GM19455 (cell line): ENCODE measurements at regions not wholly inside any gene's neighbourhood (a gene's known extent, or its start where the extent isn't known, plus 50 kb on each side); places are given as distances from the start of the nearest gene placed in this dataset.
"Not testable (repeated sequence)": the region's sequence is repeated elsewhere in the genome, so short reads cannot be mapped to it uniquely, and the experiment has no call there.

Experiments used
- ATAC-seq: cut with Tn5 transposase; IDR thresholded peaks from one replicate; pipeline ENCODE4 v1.9.1; 2021; ENCODE audit not compliant: unreplicated experiment

DNA sequence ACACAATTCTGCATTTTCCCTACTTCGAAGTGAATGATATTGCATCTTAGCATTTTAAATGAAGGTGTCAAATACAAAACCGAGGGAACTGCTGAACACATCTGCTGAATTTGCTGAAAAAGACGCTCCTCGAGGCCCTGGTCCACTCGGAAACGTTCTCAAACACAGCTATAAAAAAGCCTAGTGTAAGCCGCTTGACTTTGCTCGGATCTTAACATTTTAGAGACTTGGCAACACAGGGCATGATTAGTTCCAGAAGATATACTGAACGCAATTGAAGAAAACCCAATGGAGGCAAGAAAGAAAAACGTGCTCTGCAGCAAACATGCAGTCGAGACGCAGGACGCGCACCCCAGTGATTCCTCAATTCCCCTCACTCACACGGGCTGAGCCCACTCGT is 506.4 kb upstream of the AMELY start:
- ATAC-seq: no peak

DNA sequence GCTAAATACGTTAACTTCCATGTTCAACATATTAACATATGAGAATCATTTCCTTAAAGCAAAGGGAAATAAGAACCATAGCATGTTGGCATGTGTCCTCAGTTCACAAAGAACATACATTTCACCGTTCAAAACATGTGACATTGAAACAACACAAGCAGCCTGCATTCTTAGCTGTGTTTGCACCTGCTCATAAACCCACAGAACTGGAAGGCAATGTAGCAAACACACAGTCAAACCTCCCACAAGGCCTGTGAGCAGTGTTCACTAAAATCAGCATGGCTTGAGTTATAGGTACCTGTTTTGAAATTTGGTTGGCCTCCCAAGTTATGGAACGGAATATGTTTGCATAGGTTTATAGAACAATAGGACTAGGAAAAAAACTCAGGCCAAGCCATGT is 504.9 kb upstream of the AMELY start:
- no peak for ATAC-seq

- no peak for ATAC-seq
These were observed 503.6 kb upstream of the AMELY start for GRCh38 chrY:7415157-7415633.

- no peak for ATAC-seq
These were observed 478.5 kb upstream of the AMELY start for GRCh38 chrY:7390056-7390455.

GRCh38 chrY:7382988-7383387 is 471.4 kb upstream of the AMELY start:
- ATAC-seq: no peak

DNA sequence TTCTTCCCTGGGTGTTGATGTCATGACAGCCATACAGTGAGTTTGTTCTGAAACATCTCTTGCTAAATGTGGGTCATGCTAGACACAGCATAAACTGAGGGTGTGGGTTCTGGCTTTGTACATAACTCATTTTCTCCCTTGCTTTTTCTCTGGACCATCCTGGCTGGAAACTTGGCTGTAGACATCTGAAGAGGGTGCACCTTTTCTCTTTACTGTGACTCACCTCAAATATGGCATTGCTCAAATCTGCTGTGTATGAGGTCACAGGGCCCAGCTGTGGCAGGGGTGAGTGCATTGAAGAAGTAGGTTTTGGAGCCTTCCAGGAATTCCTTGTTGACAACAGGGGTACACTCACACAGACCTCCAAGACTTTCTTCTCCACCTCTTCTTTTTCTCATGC is 465.5 kb upstream of the AMELY start:
- ATAC-seq: no peak

- ATAC-seq: not testable (repeated sequence)
These were observed 462.9 kb upstream of the AMELY start for GRCh38 chrY:7374485-7374884.

DNA sequence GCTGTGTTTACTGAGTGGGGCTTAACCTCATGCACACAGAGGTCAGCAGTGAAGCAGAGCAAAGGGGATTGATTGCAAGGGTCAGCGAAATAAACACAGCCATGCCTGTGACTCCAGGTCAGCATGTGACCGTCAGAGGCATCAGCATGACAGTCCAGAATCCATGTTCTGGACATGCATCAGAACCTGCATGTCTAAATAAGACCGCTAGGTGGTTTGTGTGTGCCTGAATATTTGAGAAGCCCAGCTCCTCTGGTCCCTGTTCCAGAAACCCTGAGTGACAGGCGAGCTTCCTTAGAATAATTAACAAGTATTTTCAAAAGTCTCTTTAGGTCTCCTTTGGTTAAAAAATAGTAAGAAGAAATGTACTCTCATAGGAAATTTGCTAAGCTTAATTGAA is 460.4 kb upstream of the AMELY start:
- not testable (repeated sequence) for ATAC-seq

- ATAC-seq: not testable (repeated sequence)
These were observed 459.5 kb upstream of the AMELY start for GRCh38 chrY:7371026-7371425.

DNA sequence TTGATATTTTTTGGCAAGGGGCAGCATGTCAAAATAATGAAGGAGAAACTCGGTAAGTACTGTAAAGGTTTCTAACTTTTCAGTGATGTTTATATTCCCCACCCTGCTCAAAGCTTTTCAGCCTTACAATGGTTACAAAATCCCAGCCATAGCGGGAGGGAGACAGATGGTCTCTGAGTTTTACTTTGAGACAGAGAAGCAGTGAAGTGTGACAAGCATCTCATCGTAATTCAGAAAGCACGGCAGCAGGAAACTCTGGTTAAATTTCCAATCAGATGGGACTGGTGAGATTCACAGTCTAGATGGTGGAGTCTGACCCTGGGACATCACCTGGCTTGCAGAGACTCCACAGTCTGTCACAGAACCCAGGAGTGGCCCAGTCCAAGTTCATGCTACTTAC is 448.0 kb upstream of the AMELY start:
- no peak for ATAC-seq

DNA sequence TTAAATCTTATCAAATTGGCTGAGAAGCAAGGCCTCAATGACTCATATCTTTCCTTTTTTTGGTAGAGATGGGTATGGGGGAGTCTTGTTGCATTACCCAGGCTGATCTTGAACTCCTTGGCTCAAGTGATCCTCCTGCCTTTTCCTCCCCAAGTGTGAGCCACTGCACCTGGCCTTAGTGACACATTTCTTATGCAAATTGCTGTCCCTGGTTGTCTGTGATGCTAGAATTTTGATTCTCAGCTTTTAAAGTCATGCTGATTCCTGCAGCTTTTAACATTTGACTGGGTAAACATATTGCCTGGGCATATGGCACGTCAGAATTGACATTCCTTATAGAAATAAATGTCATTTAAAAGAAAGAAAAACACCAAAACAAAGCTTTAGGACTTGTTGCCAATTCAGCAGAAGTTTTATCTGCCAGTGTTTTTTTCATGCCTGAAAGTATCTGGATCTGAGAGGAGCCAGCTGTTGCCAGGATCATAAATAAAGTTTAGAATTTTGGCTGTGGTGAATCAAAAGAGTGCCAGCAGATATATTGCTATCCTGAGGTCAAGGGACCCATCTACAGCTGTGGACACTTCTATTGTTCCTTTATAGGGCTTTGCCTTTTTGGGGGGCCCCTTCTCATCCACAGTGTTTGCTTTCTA is 446.7 kb upstream of the AMELY start:
- ATAC-seq: no peak

- ATAC-seq: not testable (repeated sequence)
These were observed 444.3 kb upstream of the AMELY start for GRCh38 chrY:7355891-7356290.

DNA sequence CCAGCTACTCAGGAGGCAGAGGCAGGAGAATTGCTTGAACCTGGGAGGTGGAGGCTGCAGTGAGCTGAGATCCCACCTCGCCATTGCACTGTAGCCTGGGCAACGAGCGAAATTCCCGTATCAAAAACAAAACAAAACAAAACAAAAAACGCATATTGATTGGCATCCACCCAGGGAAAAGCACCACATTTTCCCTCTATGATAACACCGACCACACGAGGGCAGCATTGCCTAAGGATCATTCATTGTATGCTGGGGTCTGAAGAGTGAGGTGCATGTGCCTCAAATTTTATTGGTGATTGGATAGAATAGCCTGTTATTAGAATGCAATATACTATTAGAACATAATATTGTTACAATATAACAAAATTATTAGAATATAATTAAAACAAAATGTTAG is 433.1 kb upstream of the AMELY start:
- peak; percentile 69 for ATAC-seq

DNA sequence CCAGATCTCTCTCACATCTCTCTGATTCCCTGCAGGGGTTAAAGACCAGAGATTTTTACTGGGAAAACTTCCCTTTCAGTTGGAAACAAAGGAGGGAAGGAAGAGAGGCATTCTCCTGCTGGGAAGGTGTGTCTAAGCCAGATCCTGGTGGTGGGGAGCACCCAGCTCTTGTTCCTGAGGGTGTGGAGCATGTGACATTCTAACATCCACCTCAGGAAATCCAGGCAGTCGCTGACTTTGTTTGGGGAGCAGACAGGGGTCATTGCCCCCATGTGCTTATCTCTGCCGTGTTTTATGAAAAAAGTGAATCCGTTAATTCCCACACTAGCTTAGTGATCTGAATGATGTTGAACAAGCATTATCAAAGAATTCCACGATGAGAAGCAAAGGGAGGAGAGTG is 431.7 kb upstream of the AMELY start:
- ATAC-seq: no peak

GRCh38 chrY:7342732-7343131 is 431.2 kb upstream of the AMELY start:
- not testable (repeated sequence) for ATAC-seq

DNA sequence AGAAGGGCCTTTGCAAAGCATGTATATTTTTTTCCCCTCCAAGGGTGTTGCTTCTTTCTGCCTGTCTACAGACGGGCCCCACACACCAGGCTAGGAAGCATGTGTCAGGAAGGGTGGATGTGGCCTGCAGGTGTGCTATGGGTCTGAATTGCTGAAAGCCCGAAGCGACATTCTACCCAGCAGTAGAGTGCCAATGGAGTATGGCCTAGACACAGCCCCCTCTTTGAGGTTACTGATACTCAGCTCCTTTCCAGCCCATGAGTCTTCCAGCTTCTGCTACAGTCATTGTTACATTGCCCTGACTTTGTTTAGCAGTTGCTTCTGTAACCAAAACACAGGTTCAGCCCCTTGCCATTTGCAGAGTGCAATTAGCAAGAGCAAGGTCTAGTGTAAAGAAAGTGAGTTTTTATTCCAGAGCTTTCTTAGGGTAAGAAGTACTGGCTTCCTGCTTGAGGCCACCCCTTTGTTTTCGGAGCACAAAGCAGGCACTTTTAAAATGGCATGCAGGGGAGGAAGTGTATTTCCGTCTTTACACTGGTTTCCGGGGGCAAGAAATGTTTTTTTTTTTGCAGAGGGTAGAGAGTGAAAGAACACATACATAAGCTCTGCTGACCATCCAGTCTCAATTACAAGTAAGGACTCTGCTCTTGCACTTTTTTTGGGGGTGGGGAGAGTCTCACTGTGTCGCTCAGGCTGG is 428.0 kb upstream of the AMELY start:
- no peak for ATAC-seq

DNA sequence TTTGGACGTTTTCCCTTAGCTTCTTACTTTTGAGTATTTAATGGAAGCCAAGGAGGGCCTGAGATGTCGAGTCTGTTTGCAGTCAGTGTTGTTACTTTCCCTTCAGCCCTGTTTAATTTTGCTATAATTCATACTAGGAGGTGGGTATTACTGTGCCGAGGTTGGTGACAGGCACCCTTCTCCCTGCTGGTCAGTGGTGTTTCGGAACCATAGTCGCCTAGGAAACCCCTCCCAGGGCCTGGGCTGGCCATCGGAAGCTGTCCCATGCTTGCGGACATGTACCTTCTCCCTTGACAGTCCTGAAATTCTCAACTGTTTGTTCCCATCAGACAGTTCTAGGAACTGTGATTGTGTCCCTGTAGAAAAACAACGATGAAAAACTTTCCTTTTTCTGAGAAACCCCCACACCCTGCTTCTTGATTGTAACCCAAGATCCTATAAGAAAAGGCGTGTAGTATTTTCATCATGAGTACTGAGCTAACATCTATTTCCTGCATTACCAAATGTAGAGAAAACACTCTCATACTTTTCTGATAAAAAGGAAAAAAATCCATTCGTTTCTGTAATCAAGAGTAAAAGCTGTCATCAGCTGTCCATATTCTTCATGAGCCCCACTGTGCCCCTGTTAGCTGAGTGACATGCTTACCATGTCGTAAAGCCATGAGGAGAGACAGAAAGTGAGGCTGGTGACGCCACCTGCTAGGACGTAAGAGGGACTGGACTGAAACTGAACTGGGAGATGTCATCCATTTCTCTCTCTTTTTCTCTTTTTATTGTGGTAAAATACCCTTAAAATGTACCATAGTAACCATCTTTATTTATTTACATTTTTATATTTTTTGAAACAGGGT is 424.7 kb upstream of the AMELY start:
- no peak for ATAC-seq

- no peak for ATAC-seq
These were observed 422.9 kb upstream of the AMELY start for GRCh38 chrY:7334449-7334848.

DNA sequence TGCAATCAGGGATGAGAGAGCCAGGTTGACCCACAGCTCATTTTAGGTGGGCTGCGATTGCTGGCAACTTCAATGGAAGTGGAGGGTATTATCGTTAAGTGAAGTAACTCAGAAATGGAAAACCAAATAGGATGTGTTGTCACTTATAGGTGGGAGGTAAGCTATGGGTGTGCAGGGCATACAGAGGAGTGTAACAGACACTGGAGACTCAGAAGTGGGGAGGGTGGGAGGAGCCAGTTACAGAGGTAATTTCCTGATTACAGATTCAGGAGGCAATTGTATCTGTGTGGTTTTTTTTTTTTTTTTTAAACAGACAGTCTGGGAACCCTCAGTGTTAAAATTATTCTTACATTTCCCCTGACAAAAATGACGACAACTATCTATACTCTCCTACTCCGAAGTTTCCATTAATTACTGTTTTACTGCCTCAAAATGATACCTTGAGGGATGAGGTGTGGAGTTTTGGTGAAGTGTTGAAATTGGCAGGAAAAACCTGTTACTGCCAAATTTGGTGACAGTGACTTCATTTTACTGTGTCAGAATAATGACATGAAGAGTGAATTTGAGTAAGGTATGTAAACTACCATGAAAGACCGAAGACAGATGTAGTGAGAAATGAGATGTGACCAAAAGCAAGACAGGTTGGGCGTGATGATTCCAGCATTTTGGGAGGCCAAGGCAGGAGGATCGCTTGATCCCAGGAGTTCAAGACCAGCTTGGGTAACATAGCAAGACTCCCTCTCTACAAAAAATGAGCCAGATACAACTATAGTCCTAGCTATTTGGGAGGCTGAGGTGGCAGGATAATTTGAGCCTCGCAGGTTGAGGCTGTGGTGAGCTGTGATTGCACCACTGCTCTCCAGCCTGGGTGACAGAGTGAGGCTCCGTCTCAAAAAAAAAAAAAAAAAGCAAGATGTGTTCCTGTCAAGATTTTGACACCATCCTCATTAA is 415.0 kb upstream of the AMELY start:
- ATAC-seq: no peak

DNA sequence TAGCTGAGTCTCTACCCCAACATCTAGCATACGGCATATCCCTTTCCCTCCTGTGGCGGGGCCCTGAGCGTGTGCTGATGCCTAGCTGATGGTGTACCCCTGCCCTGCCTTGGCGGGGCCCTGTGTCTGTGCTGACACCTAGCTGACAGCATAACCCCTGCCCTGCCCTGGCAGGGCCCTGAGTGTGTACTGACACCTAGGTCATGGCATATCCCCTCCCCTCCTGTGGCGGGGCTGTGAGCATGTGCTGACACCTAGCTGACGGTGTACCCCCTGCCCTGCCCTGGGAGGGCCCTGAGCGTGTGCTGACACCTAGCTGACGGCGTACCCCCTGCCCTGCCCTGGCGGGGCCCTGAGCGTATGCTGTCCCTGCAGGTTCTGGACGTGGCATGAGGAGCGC is 414.0 kb upstream of the AMELY start:
- ATAC-seq: no peak

GRCh38 chrY:7320751-7321150 is 409.2 kb upstream of the AMELY start:
- no peak for ATAC-seq
